DOHH2 (cell line): ENCODE measurements at regions not wholly inside any gene's neighbourhood (a gene's known extent, or its start where the extent isn't known, plus 50 kb on each side); places are given as distances from the start of the nearest gene placed in this dataset.

Source experiments
- H3F3A ChIP-seq: fragments of 200-600 bp; sonication (generic), shearing (Covaris generic); 2 replicates; pipeline ENCODE4 v1.6.0; 2016; ENCODE audit warnings: antibody characterized with exemption, mild to moderate bottlenecking; ENCODE audit not compliant: control insufficient read depth, insufficient read depth
- H3K27ac ChIP-seq: fragments of 200-600 bp; sonication (generic); 2 replicates; pipeline ENCODE4 v1.5.1; 2014; ENCODE audit warnings: low read depth, mild to moderate bottlenecking, low read length, moderate library complexity
- H3K27me3 ChIP-seq: fragments of 200-600 bp; sonication (generic); 2 replicates; pipeline ENCODE4 v1.6.1; 2014; ENCODE audit warnings: mild to moderate bottlenecking, low read length, mixed read lengths; ENCODE audit not compliant: control insufficient read depth
- H3K36me3 ChIP-seq: fragments of 200-600 bp; sonication (generic); 2 replicates; pipeline ENCODE4 v1.6.1; 2014; ENCODE audit warnings: mild to moderate bottlenecking, low read length, moderate library complexity, mixed read lengths; ENCODE audit not compliant: control insufficient read depth
- H3K4me1 ChIP-seq: fragments of 200-600 bp; sonication (generic); 2 replicates; pipeline ENCODE4 v1.6.1; 2014; ENCODE audit warnings: mild to moderate bottlenecking, low read length, mixed read lengths; ENCODE audit not compliant: control insufficient read depth
- H3K4me2 ChIP-seq: fragments of 200-600 bp; sonication (generic); 2 replicates; pipeline ENCODE4 v1.6.0; 2014; ENCODE audit warnings: mild to moderate bottlenecking, low read length, moderate library complexity
- H3K4me3 ChIP-seq: fragments of 200-600 bp; sonication (generic); 2 replicates; pipeline ENCODE4 v1.5.1; 2014; ENCODE audit warnings: mild to moderate bottlenecking, low read length, mixed read lengths
- H3K79me2 ChIP-seq: fragments of 200-600 bp; sonication (generic); 2 replicates; pipeline ENCODE4 v1.6.1; 2014; ENCODE audit warnings: mild to moderate bottlenecking, low read length, mixed read lengths; ENCODE audit not compliant: control insufficient read depth
- H3K9me2 ChIP-seq: fragments of 200-600 bp; sonication (generic); replicated peaks from 2 replicates; pipeline ENCODE4 v1.6.1; 2014; ENCODE audit warnings: mild to moderate bottlenecking, low read length, mixed read lengths; ENCODE audit not compliant: control insufficient read depth
- H3K9me3 ChIP-seq: fragments of 200-600 bp; sonication (generic); 2 replicates; pipeline ENCODE4 v1.6.1; 2014; ENCODE audit warnings: antibody characterized with exemption, low read length, mixed read lengths; ENCODE audit not compliant: control insufficient read depth, insufficient read depth
- H4K20me1 ChIP-seq: fragments of 200-600 bp; sonication (generic); 2 replicates; pipeline ENCODE4 v1.6.0; 2014; ENCODE audit warnings: low read depth, mild to moderate bottlenecking, antibody characterized with exemption, low read length, moderate library complexity; ENCODE audit not compliant: control insufficient read depth, insufficient read depth
- CTCF ChIP-seq: fragments of 200-600 bp; sonication (generic); IDR thresholded peaks from one replicate; pipeline ENCODE4 v1.5.1; 2014; ENCODE audit warnings: antibody characterized with exemption, mild to moderate bottlenecking, low read depth, low read length; ENCODE audit not compliant: poor library complexity, severe bottlenecking
- EZH2phosphoT487 ChIP-seq: fragments of 200-600 bp; sonication (generic); IDR thresholded peaks from 2 replicates; pipeline ENCODE4 v1.6.1; 2017; ENCODE audit warnings: borderline replicate concordance, mild to moderate bottlenecking, antibody characterized with exemption, low read length, moderate library complexity, mixed read lengths

GRCh38 chr3:135802171-135802570 is 163.4 kb upstream of the PPP2R3A start:
- no peaks in the 10 kb centered on the region for H3K4me1 ChIP-seq
- H3F3A ChIP-seq, result no peaks in the 10 kb centered on the region
- H4K20me1 ChIP-seq, result no peaks in the 10 kb centered on the region
- no peaks in the 10 kb centered on the region for H3K36me3 ChIP-seq
- no peak for TF ChIP-seq CTCF
- TF ChIP-seq EZH2phosphoT487, result no peak
- H3K9me3 ChIP-seq, result no peaks in the 10 kb centered on the region
- H3K4me2 ChIP-seq, result no peak overlapping the region
- no peaks in the 10 kb centered on the region for H3K79me2 ChIP-seq
- H3K27me3 ChIP-seq, result no peaks in the 10 kb centered on the region
- no peaks in the 10 kb centered on the region for H3K9me2 ChIP-seq
- H3K4me3 ChIP-seq, result no peak overlapping the region
- H3K27ac ChIP-seq, result no peak overlapping the region

- H3K36me3 ChIP-seq, result no peaks in the 10 kb centered on the region
- no peak overlapping the region for H3K4me3 ChIP-seq
- no peaks in the 10 kb centered on the region for H4K20me1 ChIP-seq
- H3K27me3 ChIP-seq, result no peaks in the 10 kb centered on the region
- no peak overlapping the region for H3K4me2 ChIP-seq
- H3K4me1 ChIP-seq, result no peaks in the 10 kb centered on the region
- TF ChIP-seq CTCF (no peak), EZH2phosphoT487 (no peak)
- no peaks in the 10 kb centered on the region for H3K79me2 ChIP-seq
- H3K9me3 ChIP-seq, result no peaks in the 10 kb centered on the region
- H3K9me2 ChIP-seq, result no peaks in the 10 kb centered on the region
- H3F3A ChIP-seq, result no peaks in the 10 kb centered on the region
- H3K27ac ChIP-seq, result no peak overlapping the region
These were observed 162.4 kb upstream of the PPP2R3A start for GRCh38 chr3:135803028-135803692.

GRCh38 chr3:135805752-135806151 is 159.8 kb upstream of the PPP2R3A start:
- no peak overlapping the region for H3K27ac ChIP-seq
- no peaks in the 10 kb centered on the region for H3K4me1 ChIP-seq
- no peaks in the 10 kb centered on the region for H3F3A ChIP-seq
- no peaks in the 10 kb centered on the region for H3K79me2 ChIP-seq
- H3K27me3 ChIP-seq, result no peaks in the 10 kb centered on the region
- no peaks in the 10 kb centered on the region for H4K20me1 ChIP-seq
- H3K9me3 ChIP-seq, result no peaks in the 10 kb centered on the region
- H3K36me3 ChIP-seq, result no peaks in the 10 kb centered on the region
- H3K4me3 ChIP-seq, result no peak overlapping the region
- no peak overlapping the region for H3K4me2 ChIP-seq
- TF ChIP-seq CTCF, result no peak
- no peaks in the 10 kb centered on the region for H3K9me2 ChIP-seq
